Pancreas (tissue), 10 donors: ENCODE measurements at regions not wholly inside any gene's neighbourhood (a gene's known extent, or its start where the extent isn't known, plus 50 kb on each side); places are given as distances from the start of the nearest gene placed in this dataset.
"Not testable (repeated sequence)": the region's sequence is repeated elsewhere in the genome, so short reads cannot be mapped to it uniquely, and the experiment has no call there.

Experiments used
- ATAC-seq, 4 donors: fragments of 200-7000 bp; cut with Tn5 transposase; one replicate each; pipeline versions ENCODE4 v1.8.0 to v1.9.1; 2020; ENCODE audit warnings: mild to moderate bottlenecking in 4 of 4, moderate library complexity in 4 of 4
- DNase-seq, 6 donors: peaks; one replicate each; pipeline ENCODE4 v3.0.0-alpha.2; 2020
- FAIRE-seq: peaks from 2 replicates; lab custom pipeline; 2012; peaks lifted over from hg19 to GRCh38; lab: Jason Lieb, UNC
- H3K27ac ChIP-seq, 4 donors: fragments of 200-600 bp; sonication (generic); 1 replicate in 3 of 4; 2 replicates in 1 of 4; pipeline versions ENCODE4 v1.5.0 to v1.8.0; 2020
- H3K27me3 ChIP-seq, 4 donors: fragments of 200-600 bp; one replicate each; pipeline ENCODE4 v1.8.0; 2021
- H3K36me3 ChIP-seq, 3 donors: fragments of 200-600 bp; sonication (generic) in 1 of 3; one replicate each; pipeline versions ENCODE4 v1.5.0 to v1.8.0; 2020 to 2021
- H3K4me1 ChIP-seq, 3 donors: fragments of 200-600 bp; one replicate each; pipeline ENCODE4 v1.8.0; 2021
- H3K4me3 ChIP-seq, 4 donors: fragments of 200-600 bp; sonication (generic) in 2 of 4; one replicate each; pipeline versions ENCODE4 v1.5.0 to v1.8.0; 2020 to 2021
- H3K9me3 ChIP-seq, 4 donors: fragments of 200-600 bp; one replicate each; pipeline ENCODE4 v1.8.0; 2021
- WGBS, 2 donors: extraction: QIAGEN DNeasy Blood & Tissue Kit; methylation state at CpG; one replicate each; pipeline ENCODE4 v1.1.7; 2013; 5-methylcytosine and 5-hydroxymethylcytosine counted together
- intact Hi-C, 3 donors: fragments of 100-400 bp; cut with DNase I; formaldehyde crosslinking; loops; one replicate each; pipeline versions ENCODE4 v1.11.1 to v1.14.2; 2022
- TF ChIP-seq, protein P1 (sequence below), 4 donors: fragments of 200-600 bp; sonication (generic) in 3 of 4; IDR thresholded peaks; one replicate each; pipeline versions ENCODE4 v1.5.0 to v1.8.0; 2021; ENCODE audit warnings: antibody characterized with exemption in 4 of 4
- donor health status: healthy with polysubstance abuse.
- donor health status: DM: no; HTN: no; CAD: no; lungs with moderate emphysema.
- donor health status: DM: no; HTN: no; CAD: no.
- donor health status: control.
- donor health status: control.
- donor health status: Bipolar disorder and iron deficiency.
- donor health status: DM: yes; HTN: yes; CAD: no.
- donor health status: DM: no; HTN: no; CAD: no.
- donor health status: DM: no; HTN: no; CAD: no.
- donor health status: DM: yes; HTN: yes; CAD: no.

DNA sequence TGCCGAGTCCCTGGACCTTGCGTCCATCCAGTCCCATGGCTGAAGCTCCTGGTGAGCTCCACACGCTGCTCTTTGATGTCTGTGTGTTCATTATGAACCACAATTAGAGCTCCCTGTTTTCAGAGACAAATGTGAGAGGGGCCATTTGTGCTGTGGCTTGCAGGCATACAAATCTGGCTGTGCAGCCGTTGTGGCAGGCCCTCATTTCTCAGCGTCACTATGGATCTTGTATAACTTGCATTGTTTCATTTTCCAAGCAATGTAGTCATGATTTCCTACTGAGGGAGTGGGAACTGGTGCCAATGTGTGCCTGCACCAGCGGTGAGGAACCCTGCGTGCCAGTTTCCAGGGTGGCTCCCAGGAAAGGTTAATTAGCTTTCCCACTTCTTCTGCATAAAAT lies 542.6 kb downstream of the TMEM114 start:
- Histone ChIP-seq H3K4me3 (no peak overlapping the region), H3K27ac (no peak overlapping the region), H3K36me3 (no peaks in the 10 kb centered on the region), H3K27me3 (no peaks in the 10 kb centered on the region), H3K4me1 (no peaks in the 10 kb centered on the region), H3K9me3 (no peaks in the 10 kb centered on the region)
- intact Hi-C loops: no loop called here
- ATAC-seq (no peak), FAIRE-seq (no peak), DNase-seq (no peak)
- WGBS, 2 donors: 54 to 59% methylated on average over 7 of the region's 7 CpGs
- TF ChIP-seq, protein P1, sequence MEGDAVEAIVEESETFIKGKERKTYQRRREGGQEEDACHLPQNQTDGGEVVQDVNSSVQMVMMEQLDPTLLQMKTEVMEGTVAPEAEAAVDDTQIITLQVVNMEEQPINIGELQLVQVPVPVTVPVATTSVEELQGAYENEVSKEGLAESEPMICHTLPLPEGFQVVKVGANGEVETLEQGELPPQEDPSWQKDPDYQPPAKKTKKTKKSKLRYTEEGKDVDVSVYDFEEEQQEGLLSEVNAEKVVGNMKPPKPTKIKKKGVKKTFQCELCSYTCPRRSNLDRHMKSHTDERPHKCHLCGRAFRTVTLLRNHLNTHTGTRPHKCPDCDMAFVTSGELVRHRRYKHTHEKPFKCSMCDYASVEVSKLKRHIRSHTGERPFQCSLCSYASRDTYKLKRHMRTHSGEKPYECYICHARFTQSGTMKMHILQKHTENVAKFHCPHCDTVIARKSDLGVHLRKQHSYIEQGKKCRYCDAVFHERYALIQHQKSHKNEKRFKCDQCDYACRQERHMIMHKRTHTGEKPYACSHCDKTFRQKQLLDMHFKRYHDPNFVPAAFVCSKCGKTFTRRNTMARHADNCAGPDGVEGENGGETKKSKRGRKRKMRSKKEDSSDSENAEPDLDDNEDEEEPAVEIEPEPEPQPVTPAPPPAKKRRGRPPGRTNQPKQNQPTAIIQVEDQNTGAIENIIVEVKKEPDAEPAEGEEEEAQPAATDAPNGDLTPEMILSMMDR (IDR thresholded peaks at IDR 0.05): no peak

DNA sequence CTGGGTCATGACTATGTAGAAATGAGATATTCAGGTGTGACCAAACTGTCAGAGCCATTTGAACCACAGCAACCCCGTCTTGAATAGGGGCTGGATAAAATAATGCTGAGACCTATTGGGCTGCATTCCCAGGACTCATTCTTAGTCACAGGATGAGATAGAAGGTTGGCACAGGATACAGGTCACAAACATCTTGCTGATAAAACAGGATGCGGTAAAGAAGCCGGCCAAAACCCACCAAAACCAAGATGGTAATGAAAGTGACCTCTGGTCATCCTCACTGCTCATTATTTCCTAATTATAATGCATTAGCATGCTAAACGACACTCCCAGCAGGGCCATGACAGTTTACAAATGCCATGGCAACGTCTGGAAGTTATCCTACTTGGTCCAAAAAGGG lies 545.5 kb downstream of the TMEM114 start:
- Histone ChIP-seq H3K36me3 (no peaks in the 10 kb centered on the region), H3K4me1 (no peaks in the 10 kb centered on the region), H3K27ac (no peak overlapping the region), H3K4me3 (no peak overlapping the region), H3K9me3 (no peaks in the 10 kb centered on the region), H3K27me3 (no peaks in the 10 kb centered on the region)
- 50 to 58% methylated on average over 5 of the region's 5 CpGs for WGBS, 2 donors
- FAIRE-seq: no peak
- TF ChIP-seq, protein P1 (IDR thresholded peaks at IDR 0.05): no peak
- no peak for DNase-seq
- ATAC-seq: no peak
- intact Hi-C loops: no loop called here

DNA sequence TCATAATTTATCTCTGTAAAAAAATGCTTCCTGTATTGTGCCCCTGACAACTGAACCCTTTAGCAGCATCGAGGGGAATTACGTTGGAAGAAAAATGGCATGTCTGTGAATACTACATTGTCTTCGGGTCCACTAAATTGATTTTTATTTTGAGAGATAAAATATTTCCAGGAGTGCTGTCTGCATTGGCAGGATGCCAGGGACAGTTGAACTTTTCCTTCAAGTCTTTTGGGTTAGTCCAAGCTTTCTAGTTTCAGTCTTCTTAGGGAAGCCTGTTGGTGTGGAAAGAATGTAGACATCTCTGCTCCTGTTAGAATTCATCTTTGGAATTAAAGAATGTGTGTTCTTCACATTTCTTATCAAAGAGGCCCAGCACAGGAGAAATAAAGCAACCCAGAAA lies 557.9 kb downstream of the TMEM114 start:
- Histone ChIP-seq H3K9me3 (no peaks in the 10 kb centered on the region), H3K4me3 (no peak overlapping the region), H3K36me3 (no peaks in the 10 kb centered on the region), H3K4me1 (no peaks in the 10 kb centered on the region), H3K27me3 (no peaks in the 10 kb centered on the region), H3K27ac (no peak overlapping the region)
- TF ChIP-seq, protein P1 (IDR thresholded peaks at IDR 0.05): no peak
- no peak for ATAC-seq
- 26 to 33% methylated on average over 3 of the region's 3 CpGs for WGBS, 2 donors
- intact Hi-C loops: no loop called here
- FAIRE-seq: no peak
- no peak for DNase-seq

DNA sequence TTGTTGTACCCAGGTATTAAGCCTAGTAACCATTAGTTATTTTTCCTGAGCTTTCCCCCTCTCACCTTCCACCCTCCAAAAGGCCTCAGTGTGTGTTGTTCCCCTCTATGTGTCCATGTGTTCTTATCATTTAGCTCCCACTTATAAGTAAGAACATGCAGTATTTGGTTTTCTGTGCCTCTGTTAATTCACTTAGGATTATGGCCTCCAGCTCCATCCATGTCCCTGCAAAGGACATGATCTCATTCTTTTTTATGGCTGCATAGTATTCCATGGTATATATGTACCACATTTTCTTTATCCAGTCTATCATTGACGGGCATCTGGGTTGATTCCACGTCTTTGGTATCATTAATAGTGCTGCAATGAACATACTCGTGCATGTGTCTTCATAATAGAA lies 560.3 kb downstream of the TMEM114 start:
- H3K9me3 ChIP-seq, H3K36me3 ChIP-seq, intact Hi-C loops, DNase-seq, H3K27ac ChIP-seq, H3K27me3 ChIP-seq, FAIRE-seq, H3K4me1 ChIP-seq, H3K4me3 ChIP-seq, ATAC-seq: not testable (repeated sequence)
- WGBS, 2 donors: 41 to 44% methylated on average over 3 of the region's 3 CpGs

DNA sequence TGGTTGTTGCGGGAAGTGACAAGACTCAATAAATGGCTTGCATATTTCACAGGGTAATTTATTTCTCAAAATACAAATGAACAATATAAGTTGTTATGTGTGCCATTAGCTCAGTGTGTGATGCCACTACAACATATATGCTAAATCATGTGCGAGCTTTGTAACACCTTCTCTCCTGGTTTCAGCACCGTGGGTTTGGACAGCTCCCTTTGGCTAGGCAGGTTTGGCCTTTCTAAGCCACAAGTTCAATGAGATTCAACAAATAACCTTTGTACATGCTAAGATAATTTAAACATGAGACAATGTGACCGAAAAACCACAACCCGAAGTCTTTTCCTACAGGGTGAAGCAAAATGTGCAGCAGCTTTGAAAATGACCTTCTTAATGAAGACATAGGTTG lies 563.9 kb downstream of the TMEM114 start:
- WGBS, 2 donors: 40 to 45% methylated on average over 5 of the region's 5 CpGs
- intact Hi-C loops: no loop called here
- H3K4me1 ChIP-seq: no peaks in the 10 kb centered on the region
- FAIRE-seq (no peak), ATAC-seq (no peak), DNase-seq (no peak)
- H3K9me3 ChIP-seq: no peaks in the 10 kb centered on the region
- no peaks in the 10 kb centered on the region for H3K36me3 ChIP-seq
- TF ChIP-seq, protein P1 (IDR thresholded peaks at IDR 0.05): no peak
- H3K27me3 ChIP-seq: no peaks in the 10 kb centered on the region
- H3K4me3 ChIP-seq: no peak overlapping the region
- H3K27ac ChIP-seq: no peak overlapping the region

DNA sequence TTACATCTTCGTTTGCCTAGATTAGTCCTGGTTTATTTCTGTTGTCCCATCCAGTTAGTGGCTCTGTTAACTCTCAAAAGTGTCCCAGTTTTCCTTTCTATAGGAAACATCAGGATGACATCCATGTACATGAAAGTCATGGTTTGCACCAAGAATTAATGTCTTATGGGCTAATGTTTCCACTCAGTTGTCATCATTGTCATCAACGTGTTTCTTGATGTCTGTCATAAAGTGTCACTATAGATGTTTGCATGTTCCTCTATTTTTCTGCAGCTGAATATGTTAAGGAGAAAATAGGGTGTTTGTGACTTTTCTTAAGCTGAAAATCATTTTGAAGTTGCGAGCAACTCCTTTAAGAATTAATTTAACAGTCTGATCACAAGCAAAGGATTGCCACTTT lies 567.0 kb downstream of the TMEM114 start:
- H3K4me3 ChIP-seq: no peak overlapping the region
- intact Hi-C loops: no loop called here
- TF ChIP-seq, protein P1 (IDR thresholded peaks at IDR 0.05): no peak
- no peaks in the 10 kb centered on the region for H3K9me3 ChIP-seq
- no peak for FAIRE-seq
- DNase-seq: no peak
- no peak for ATAC-seq
- H3K27me3 ChIP-seq: no peaks in the 10 kb centered on the region
- no peak overlapping the region for H3K27ac ChIP-seq
- H3K36me3 ChIP-seq: no peaks in the 10 kb centered on the region
- no peaks in the 10 kb centered on the region for H3K4me1 ChIP-seq
- 33 to 40% methylated on average over 3 of the region's 3 CpGs for WGBS, 2 donors
